ENCODE measurements at regions not wholly inside any gene's neighbourhood (a gene's known extent, or its start where the extent isn't known, plus 50 kb on each side); places are given as distances from the start of the nearest gene placed in this dataset.

GRCh38 chr10:8288600-8288999, 234.1 kb downstream of the GATA3 start:
- WGBS (ENCODE audit: low lambda C conversion rate, missing lambda C conversion rate), result 85% methylated on average over 9 of the region's 9 CpGs

GRCh38 chr10:8289186-8289924, 234.9 kb downstream of the GATA3 start:
- Histone ChIP-seq H3K4me3 (no peak overlapping the region), H4K20me1 (ENCODE audit: insufficient read depth, poor library complexity, severe bottlenecking) (no peaks in the 10 kb centered on the region)

More at GRCh38 chr10:8288600-8288999, 234.1 kb downstream of the GATA3 start:
- no peaks in the 10 kb centered on the region for H4K20me1 ChIP-seq (ENCODE audit: insufficient read depth, poor library complexity, severe bottlenecking)
- TF ChIP-seq EZH2 (IDR thresholded peaks at IDR 0.05; ENCODE audit: borderline replicate concordance), result no peak
- no peak for TF ChIP-seq EZH2phosphoT487 (IDR thresholded peaks at IDR 0.05; ENCODE audit: low read depth, severe bottlenecking, unreplicated experiment)
- no peak for TF ChIP-seq CTCF (IDR thresholded peaks at IDR 0.05; ENCODE audit: poor library complexity)
- no peaks in the 10 kb centered on the region for H3K4me1 ChIP-seq (ENCODE audit: insufficient read depth)
- no peak overlapping the region for H3K27ac ChIP-seq
- H3K27me3 ChIP-seq, result no peaks in the 10 kb centered on the region
- no peaks in the 10 kb centered on the region for H3K36me3 ChIP-seq (replicated peaks; ENCODE audit: insufficient read depth, low read depth)
- DNase-seq (ENCODE audit: low spot score), result no peak
- H3K4me2 ChIP-seq, result no peak overlapping the region
- no peak overlapping the region for H2AFZ ChIP-seq
- no peaks in the 10 kb centered on the region for H3K79me2 ChIP-seq
- no peaks in the 10 kb centered on the region for H3K9me2 ChIP-seq (replicated peaks; ENCODE audit: insufficient read depth)
- no peak overlapping the region for H3K4me3 ChIP-seq
- no peaks in the 10 kb centered on the region for H3K9me3 ChIP-seq (ENCODE audit: low read depth)

GRCh38 chr10:8294779-8295178, 240.3 kb downstream of the GATA3 start:
- H3K36me3 ChIP-seq (replicated peaks; ENCODE audit: insufficient read depth, low read depth), result no peaks in the 10 kb centered on the region
- no peaks in the 10 kb centered on the region for H4K20me1 ChIP-seq (ENCODE audit: insufficient read depth, poor library complexity, severe bottlenecking)
- WGBS (ENCODE audit: low lambda C conversion rate, missing lambda C conversion rate), result 95% methylated on average over 5 of the region's 5 CpGs
- no peaks in the 10 kb centered on the region for H3K4me1 ChIP-seq (ENCODE audit: insufficient read depth)
- no peak overlapping the region for H3K4me3 ChIP-seq
- H3K4me2 ChIP-seq, result no peak overlapping the region
- no peak overlapping the region for H2AFZ ChIP-seq
- no peaks in the 10 kb centered on the region for H3K9me3 ChIP-seq (ENCODE audit: low read depth)
- no peaks in the 10 kb centered on the region for H3K79me2 ChIP-seq
- peaks cover 4% of the 10 kb centered on the region for H3K27me3 ChIP-seq
- TF ChIP-seq CTCF (IDR thresholded peaks at IDR 0.05; ENCODE audit: poor library complexity) (no peak), EZH2 (IDR thresholded peaks at IDR 0.05; ENCODE audit: borderline replicate concordance) (no peak)
- no peak overlapping the region for H3K27ac ChIP-seq
- DNase-seq (ENCODE audit: low spot score), result no peak
- H3K9me2 ChIP-seq (replicated peaks; ENCODE audit: insufficient read depth), result no peaks in the 10 kb centered on the region

More at GRCh38 chr10:8289186-8289924, 234.9 kb downstream of the GATA3 start:
- DNase-seq (ENCODE audit: low spot score), result no peak
- no peaks in the 10 kb centered on the region for H3K9me2 ChIP-seq (replicated peaks; ENCODE audit: insufficient read depth)
- no peak overlapping the region for H3K4me2 ChIP-seq
- H2AFZ ChIP-seq, result no peak overlapping the region
- 37% methylated on average over 4 of the region's 4 CpGs for WGBS (ENCODE audit: low lambda C conversion rate, missing lambda C conversion rate)
- H3K4me1 ChIP-seq (ENCODE audit: insufficient read depth), result no peaks in the 10 kb centered on the region
- H3K79me2 ChIP-seq, result no peaks in the 10 kb centered on the region
- peaks cover 1% of the 10 kb centered on the region for H3K27me3 ChIP-seq
- no peaks in the 10 kb centered on the region for H3K36me3 ChIP-seq (replicated peaks; ENCODE audit: insufficient read depth, low read depth)
- no peak for TF ChIP-seq CTCF (IDR thresholded peaks at IDR 0.05; ENCODE audit: poor library complexity)
- no peaks in the 10 kb centered on the region for H3K9me3 ChIP-seq (ENCODE audit: low read depth)
- no peak overlapping the region for H3K27ac ChIP-seq
